H9 (cell line): ENCODE measurements at regions not wholly inside any gene's neighbourhood (a gene's known extent, or its start where the extent isn't known, plus 50 kb on each side); places are given as distances from the start of the nearest gene placed in this dataset.

Experiments
- DNase-seq: peaks from one replicate; pipeline ENCODE4 v3.0.0-alpha.2; 2017
- H2AFZ ChIP-seq: one replicate; pipeline ENCODE4 v1.6.1; 2013; ENCODE audit warnings: mild to moderate bottlenecking, low read length, control low read depth, moderate library complexity
- H2AK5ac ChIP-seq: 2 replicates; pipeline ENCODE4 v1.6.1; 2013; ENCODE audit warnings: low read length, control low read depth, mixed read lengths; ENCODE audit not compliant: insufficient read length
- H2BK120ac ChIP-seq: one replicate; pipeline ENCODE4 v1.6.1; 2013; ENCODE audit warnings: low read depth, mild to moderate bottlenecking, low read length, control low read depth, inconsistent platforms; ENCODE audit not compliant: poor library complexity, severe bottlenecking
- H2BK12ac ChIP-seq: 2 replicates; pipeline ENCODE4 v1.6.1; 2013; ENCODE audit warnings: low read length, control low read depth, mixed read lengths, low read depth; ENCODE audit not compliant: insufficient read length
- H2BK15ac ChIP-seq: 2 replicates; pipeline ENCODE4 v1.6.1; 2013; ENCODE audit warnings: low read depth, low read length, control low read depth
- H2BK20ac ChIP-seq: one replicate; pipeline ENCODE4 v1.6.1; 2013; ENCODE audit warnings: low read depth, mild to moderate bottlenecking, low read length, control low read depth, inconsistent platforms; ENCODE audit not compliant: poor library complexity, severe bottlenecking
- H2BK5ac ChIP-seq: 2 replicates; pipeline ENCODE4 v1.6.1; 2013; ENCODE audit warnings: low read length, control low read depth, mixed read lengths; ENCODE audit not compliant: insufficient read length
- H3K14ac ChIP-seq: 2 replicates; pipeline ENCODE4 v1.6.1; 2013; ENCODE audit warnings: low read length, control low read depth; ENCODE audit not compliant: insufficient read depth
- H3K18ac ChIP-seq: 2 replicates; pipeline ENCODE4 v1.6.1; 2013; ENCODE audit warnings: low read depth, mild to moderate bottlenecking, mixed read lengths, low read length, control low read depth; ENCODE audit not compliant: insufficient read length
- H3K23ac ChIP-seq: 2 replicates; pipeline ENCODE4 v1.6.1; 2013; ENCODE audit warnings: low read length, control low read depth, mixed read lengths, low read depth; ENCODE audit not compliant: insufficient read length
- H3K23me2 ChIP-seq: 2 replicates; pipeline ENCODE4 v1.6.1; 2013; ENCODE audit warnings: low read depth, mild to moderate bottlenecking, mixed read lengths, low read length, control low read depth; ENCODE audit not compliant: insufficient read length, poor library complexity, severe bottlenecking
- H3K27ac ChIP-seq: 2 replicates; pipeline ENCODE4 v1.5.1; 2013; ENCODE audit warnings: low read length, control low read depth, mixed read lengths, low read depth; ENCODE audit not compliant: insufficient read length
- H3K27me3 ChIP-seq: 2 replicates; pipeline ENCODE4 v1.6.1; 2013; ENCODE audit warnings: low read length, control low read depth, inconsistent platforms; ENCODE audit not compliant: insufficient read depth
- H3K4ac ChIP-seq: 2 replicates; pipeline ENCODE4 v1.6.1; 2013; ENCODE audit warnings: low read depth, mild to moderate bottlenecking, control low read depth, inconsistent platforms, low read length, moderate library complexity
- H3K4me1 ChIP-seq: 2 replicates; pipeline ENCODE4 v1.6.1; 2013; ENCODE audit warnings: low read length, control low read depth, inconsistent platforms; ENCODE audit not compliant: insufficient read depth
- H3K4me2 ChIP-seq: 2 replicates; pipeline ENCODE4 v1.6.1; 2013; ENCODE audit warnings: low read length, control low read depth, mixed read lengths; ENCODE audit not compliant: insufficient read length, insufficient read depth
- H3K56ac ChIP-seq: 2 replicates; pipeline ENCODE4 v1.6.1; 2013; ENCODE audit warnings: low read depth, mild to moderate bottlenecking, mixed read lengths, low read length, control low read depth; ENCODE audit not compliant: insufficient read length
- H3K79me1 ChIP-seq: 2 replicates; pipeline ENCODE4 v1.6.1; 2013; ENCODE audit warnings: low read depth, mild to moderate bottlenecking, moderate library complexity, low read length, control low read depth, inconsistent platforms; ENCODE audit not compliant: insufficient read depth, poor library complexity, severe bottlenecking
- H3K79me2 ChIP-seq: 2 replicates; pipeline ENCODE4 v1.6.1; 2013; ENCODE audit warnings: low read length, control low read depth, inconsistent platforms; ENCODE audit not compliant: insufficient read depth
- H3K9ac ChIP-seq: 2 replicates; pipeline ENCODE4 v1.6.1; 2013; ENCODE audit warnings: low read length, control low read depth, mixed read lengths; ENCODE audit not compliant: insufficient read length; ENCODE audit errors: extremely low read depth
- H3K9me3 ChIP-seq: one replicate; pipeline ENCODE4 v1.6.1; 2013; ENCODE audit warnings: low read depth, low read length, inconsistent platforms; ENCODE audit not compliant: control insufficient read depth
- H3T11ph ChIP-seq: one replicate; pipeline ENCODE4 v1.6.1; 2013; ENCODE audit warnings: mild to moderate bottlenecking, low read length, control low read depth, inconsistent platforms
- H4K20me1 ChIP-seq: one replicate; pipeline ENCODE4 v1.6.1; 2013; ENCODE audit not compliant: control insufficient read depth, insufficient read length, insufficient read depth
- H4K5ac ChIP-seq: 2 replicates; pipeline ENCODE4 v1.6.1; 2013; ENCODE audit warnings: low read depth, mild to moderate bottlenecking, mixed read lengths, low read length, control low read depth; ENCODE audit not compliant: insufficient read length
- H4K8ac ChIP-seq: replicated peaks from 2 replicates; pipeline ENCODE4 v1.6.1; 2013; ENCODE audit warnings: low read length, control low read depth, mixed read lengths, low read depth; ENCODE audit not compliant: insufficient read length
- H4K91ac ChIP-seq: 2 replicates; pipeline ENCODE4 v1.6.1; 2013; ENCODE audit warnings: low read depth, mild to moderate bottlenecking, moderate library complexity, mixed read lengths, low read length, control low read depth; ENCODE audit not compliant: insufficient read length
- H3K27ac Mint-ChIP-seq, 3 experiments: 2 replicates in 2 of 3; 3 replicates in 1 of 3; pipeline ENCODE4 v1.8.0; 2020 to 2021; ENCODE audit warnings: mixed read lengths in 3 of 3, mild to moderate bottlenecking in 1 of 3, moderate library complexity in 1 of 3
- H3K27me3 Mint-ChIP-seq: 2 replicates; pipeline ENCODE4 v1.8.0; 2021; ENCODE audit warnings: low read depth, mild to moderate bottlenecking, moderate library complexity, mixed read lengths
- H3K36me3 Mint-ChIP-seq, 3 experiments: 2 replicates in 2 of 3; 3 replicates in 1 of 3; pipeline ENCODE4 v1.8.0; 2020 to 2021; ENCODE audit warnings: low read depth in 3 of 3, mixed read lengths in 3 of 3; ENCODE audit not compliant: insufficient read depth in 1 of 3
- H3K4me1 Mint-ChIP-seq, 2 experiments: 2 replicates each; pipeline ENCODE4 v1.8.0; 2020; ENCODE audit warnings: mixed read lengths in 2 of 2
- H3K4me3 Mint-ChIP-seq, 2 experiments: 2 replicates in 1 of 2; 3 replicates in 1 of 2; pipeline ENCODE4 v1.8.0; 2020 to 2021; ENCODE audit warnings: mild to moderate bottlenecking in 2 of 2, mixed read lengths in 2 of 2, moderate library complexity in 1 of 2
- H3K9me3 Mint-ChIP-seq, 2 experiments: 2 replicates in 1 of 2; 3 replicates in 1 of 2; pipeline ENCODE4 v1.8.0; 2020; ENCODE audit warnings: mild to moderate bottlenecking in 2 of 2, mixed read lengths in 2 of 2, moderate library complexity in 1 of 2
- CTCF ChIP-seq: fragments of 200-600 bp; sonication (generic); conservative IDR thresholded peaks from 3 replicates; pipeline ENCODE4 v1.8.0; 2021; ENCODE audit warnings: antibody characterized with exemption, mild to moderate bottlenecking
- WGBS: extraction: QIAGEN DNeasy Blood & Tissue Kit; methylation state at CpG from one replicate; pipeline ENCODE4 v1.1.7; 2013; ENCODE audit warnings: missing lambda C conversion rate, low lambda C conversion rate, mixed read lengths; ENCODE audit not compliant: insufficient read length; ENCODE audit errors: extremely low coverage; 5-methylcytosine and 5-hydroxymethylcytosine counted together

GRCh38 chr16:66247516-66248481 is 118.7 kb upstream of the CDH5 start:
- H4K5ac ChIP-seq, result no peak overlapping the region
- Mint-ChIP-seq H3K4me3 (no peak overlapping the region), H3K27me3 (no peaks in the 10 kb centered on the region), H3K27ac (peak overlapping the region in 1 of 3 experiments; percentile 76; a peak in 2 of 7 replicates), H3K36me3 (no peaks in the 10 kb centered on the region), H3K4me1 (peaks cover 4 to 12% of the 10 kb centered on the region in 2 experiments), H3K9me3 (no peaks in the 10 kb centered on the region)
- no peak overlapping the region for H3K27ac ChIP-seq
- no peak overlapping the region for H2BK5ac ChIP-seq
- H3K56ac ChIP-seq, result no peak overlapping the region
- H4K8ac ChIP-seq, result no peak overlapping the region
- H3K4me2 ChIP-seq, result no peak overlapping the region
- H2BK20ac ChIP-seq, result no peak overlapping the region
- H3K27me3 ChIP-seq, result no peaks in the 10 kb centered on the region
- H2BK15ac ChIP-seq, result no peak overlapping the region
- H3K79me1 ChIP-seq, result no peaks in the 10 kb centered on the region
- no CpG with 5 or more reads among the region's 13 CpGs for WGBS
- no peaks in the 10 kb centered on the region for H3K79me2 ChIP-seq
- no peak overlapping the region for H2AFZ ChIP-seq
- no peak for DNase-seq
- no peaks in the 10 kb centered on the region for H3K4me1 ChIP-seq
- H2BK120ac ChIP-seq, result no peak overlapping the region
- H2AK5ac ChIP-seq, result no peak overlapping the region
- no peaks in the 10 kb centered on the region for H3K23me2 ChIP-seq
- no peak overlapping the region for H4K91ac ChIP-seq
- H3K9ac ChIP-seq, result no peak overlapping the region
- no peak overlapping the region for H3K23ac ChIP-seq
- TF ChIP-seq CTCF, result no peak
- H4K20me1 ChIP-seq, result no peaks in the 10 kb centered on the region
- H2BK12ac ChIP-seq, result no peak overlapping the region
- no peak overlapping the region for H3T11ph ChIP-seq
- no peak overlapping the region for H3K14ac ChIP-seq
- H3K4ac ChIP-seq, result no peak overlapping the region
- H3K9me3 ChIP-seq, result no peaks in the 10 kb centered on the region
- no peak overlapping the region for H3K18ac ChIP-seq
